GM12878 (cell line): ENCODE measurements at regions not wholly inside any gene's neighbourhood (a gene's known extent, or its start where the extent isn't known, plus 50 kb on each side); places are given as distances from the start of the nearest gene placed in this dataset.
"Not testable (repeated sequence)": the region's sequence is repeated elsewhere in the genome, so short reads cannot be mapped to it uniquely, and the experiment has no call there.

Experiments used
- CBFB ChIP-seq: IDR thresholded peaks from 2 replicates; pipeline ENCODE4 v1.6.1; 2016; ENCODE audit warnings: antibody characterized with exemption, low read depth
- CBX5 ChIP-seq: sonication (generic); IDR thresholded peaks from 2 replicates; pipeline ENCODE4 v1.6.1; 2016; ENCODE audit warnings: low read depth, moderate library complexity, mild to moderate bottlenecking, inconsistent platforms
- CEBPB ChIP-seq, 2 experiments: fragments of 150-350 bp in 1 of 2; IDR thresholded peaks; 2 replicates each; pipeline ENCODE4 v1.6.1; 2012 to 2014; ENCODE audit warnings: low read depth in 2 of 2, low read length in 2 of 2, borderline replicate concordance in 1 of 2, inconsistent platforms in 1 of 2
- CHD4 ChIP-seq: fragments of 200-600 bp; sonication (generic); IDR thresholded peaks from 2 replicates; pipeline ENCODE4 v1.6.1; 2016; ENCODE audit warnings: mild to moderate bottlenecking
- ETV6 ChIP-seq, 2 experiments: fragments of 450-650 bp in 1 of 2; IDR thresholded peaks in 1 of 2; conservative IDR thresholded peaks in 1 of 2; 2 replicates each; pipeline ENCODE4 v1.6.1; 2014; ENCODE audit warnings: antibody characterized with exemption in 1 of 2, borderline replicate concordance in 1 of 2, low read depth in 1 of 2, mild to moderate bottlenecking in 1 of 2, moderate library complexity in 1 of 2
- JUND ChIP-seq: IDR thresholded peaks from 2 replicates; pipeline ENCODE4 v1.6.1; 2012; ENCODE audit warnings: low read depth, mild to moderate bottlenecking, low read length, improper control_type of control experiment, moderate library complexity
- NFYB ChIP-seq: IDR thresholded peaks from 2 replicates; pipeline ENCODE4 v1.6.1; 2011; ENCODE audit warnings: low read depth, mild to moderate bottlenecking, low read length, improper control_type of control experiment, moderate library complexity; ENCODE audit not compliant: insufficient read depth
- NR2C2 ChIP-seq: IDR thresholded peaks from 2 replicates; pipeline ENCODE4 v1.6.1; 2011; ENCODE audit warnings: borderline replicate concordance, low read depth; ENCODE audit not compliant: control insufficient read depth, insufficient read length
- POLR2A ChIP-seq: IDR thresholded peaks from 2 replicates; pipeline ENCODE4 v1.6.1; 2011; ENCODE audit warnings: low read depth, mild to moderate bottlenecking, low read length
- POLR2AphosphoS5 ChIP-seq: IDR thresholded peaks from 2 replicates; pipeline ENCODE4 v1.6.1; 2011; ENCODE audit warnings: mild to moderate bottlenecking, low read length, inconsistent platforms
- ZNF24 ChIP-seq: fragments of 450-650 bp; IDR thresholded peaks from 2 replicates; pipeline ENCODE4 v1.6.1; 2017; ENCODE audit warnings: antibody characterized with exemption, mild to moderate bottlenecking
- TF ChIP-seq, protein P1 (sequence below), 3 experiments: IDR thresholded peaks in 2 of 3; conservative IDR thresholded peaks in 1 of 3; 2 replicates each; pipeline ENCODE4 v1.5.1; 2011; ENCODE audit warnings: low read depth in 3 of 3, low read length in 3 of 3, mild to moderate bottlenecking in 3 of 3, control low read depth in 2 of 3, moderate library complexity in 2 of 3, inconsistent platforms in 1 of 3, mixed read lengths in 1 of 3; ENCODE audit not compliant: control insufficient read depth in 2 of 3, insufficient read depth in 1 of 3; ENCODE audit errors: extremely low read depth in 1 of 3
- TF ChIP-seq, protein P2 (sequence below): IDR thresholded peaks from 2 replicates; pipeline ENCODE4 v1.6.1; 2011; ENCODE audit warnings: low read depth, mild to moderate bottlenecking, low read length, moderate library complexity, borderline replicate concordance; ENCODE audit errors: extremely low read depth
- TF ChIP-seq, protein P3 (sequence below): IDR thresholded peaks from 2 replicates; pipeline ENCODE4 v1.6.1; 2012; ENCODE audit warnings: low read length, inconsistent platforms

DNA sequence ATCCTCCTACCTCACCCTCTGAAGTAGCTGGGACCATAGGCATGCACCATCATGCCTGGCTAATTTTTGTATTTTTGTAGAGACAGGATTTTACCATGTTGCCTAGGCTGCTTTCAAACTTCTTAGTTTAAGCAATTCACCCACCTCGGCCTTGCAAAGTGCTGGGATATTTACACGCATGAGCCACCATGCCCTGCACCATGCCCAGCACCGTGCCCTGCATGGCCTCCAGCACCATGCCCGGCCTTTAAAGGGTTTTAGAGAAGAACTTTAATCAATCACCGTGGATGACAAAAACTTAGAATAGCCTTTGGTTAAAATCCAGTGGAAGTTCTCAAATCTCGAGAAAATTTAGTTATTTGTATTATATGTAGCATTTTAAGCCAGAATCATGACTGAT lies 3335.9 kb upstream of the OR11H1 start:
- TF ChIP-seq POLR2A; NR2C2; CHD4; CBX5; CBFB; POLR2AphosphoS5; ZNF24; JUND; ETV6 (conservative IDR thresholded peaks at IDR 0.05 in 1 of 2, IDR thresholded peaks at IDR 0.05 in 1 of 2; ENCODE audit: borderline replicate concordance in 1 of 2, low read depth in 1 of 2); CEBPB (IDR thresholded peaks at IDR 0.05; ENCODE audit: borderline replicate concordance in 1 of 2, low read depth in 2 of 2, low read length in 2 of 2); NFYB: not testable (repeated sequence)
- TF ChIP-seq, protein P1, sequence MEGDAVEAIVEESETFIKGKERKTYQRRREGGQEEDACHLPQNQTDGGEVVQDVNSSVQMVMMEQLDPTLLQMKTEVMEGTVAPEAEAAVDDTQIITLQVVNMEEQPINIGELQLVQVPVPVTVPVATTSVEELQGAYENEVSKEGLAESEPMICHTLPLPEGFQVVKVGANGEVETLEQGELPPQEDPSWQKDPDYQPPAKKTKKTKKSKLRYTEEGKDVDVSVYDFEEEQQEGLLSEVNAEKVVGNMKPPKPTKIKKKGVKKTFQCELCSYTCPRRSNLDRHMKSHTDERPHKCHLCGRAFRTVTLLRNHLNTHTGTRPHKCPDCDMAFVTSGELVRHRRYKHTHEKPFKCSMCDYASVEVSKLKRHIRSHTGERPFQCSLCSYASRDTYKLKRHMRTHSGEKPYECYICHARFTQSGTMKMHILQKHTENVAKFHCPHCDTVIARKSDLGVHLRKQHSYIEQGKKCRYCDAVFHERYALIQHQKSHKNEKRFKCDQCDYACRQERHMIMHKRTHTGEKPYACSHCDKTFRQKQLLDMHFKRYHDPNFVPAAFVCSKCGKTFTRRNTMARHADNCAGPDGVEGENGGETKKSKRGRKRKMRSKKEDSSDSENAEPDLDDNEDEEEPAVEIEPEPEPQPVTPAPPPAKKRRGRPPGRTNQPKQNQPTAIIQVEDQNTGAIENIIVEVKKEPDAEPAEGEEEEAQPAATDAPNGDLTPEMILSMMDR (IDR thresholded peaks at IDR 0.05 in 2 of 3, conservative IDR thresholded peaks at IDR 0.05 in 1 of 3; ENCODE audit: control insufficient read depth in 2 of 3, extremely low read depth in 1 of 3, insufficient read depth in 1 of 3, low read depth in 3 of 3, low read length in 3 of 3), result not testable (repeated sequence)
- TF ChIP-seq, protein P2, sequence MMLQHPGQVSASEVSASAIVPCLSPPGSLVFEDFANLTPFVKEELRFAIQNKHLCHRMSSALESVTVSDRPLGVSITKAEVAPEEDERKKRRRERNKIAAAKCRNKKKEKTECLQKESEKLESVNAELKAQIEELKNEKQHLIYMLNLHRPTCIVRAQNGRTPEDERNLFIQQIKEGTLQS, result not testable (repeated sequence)
- TF ChIP-seq, protein P3, sequence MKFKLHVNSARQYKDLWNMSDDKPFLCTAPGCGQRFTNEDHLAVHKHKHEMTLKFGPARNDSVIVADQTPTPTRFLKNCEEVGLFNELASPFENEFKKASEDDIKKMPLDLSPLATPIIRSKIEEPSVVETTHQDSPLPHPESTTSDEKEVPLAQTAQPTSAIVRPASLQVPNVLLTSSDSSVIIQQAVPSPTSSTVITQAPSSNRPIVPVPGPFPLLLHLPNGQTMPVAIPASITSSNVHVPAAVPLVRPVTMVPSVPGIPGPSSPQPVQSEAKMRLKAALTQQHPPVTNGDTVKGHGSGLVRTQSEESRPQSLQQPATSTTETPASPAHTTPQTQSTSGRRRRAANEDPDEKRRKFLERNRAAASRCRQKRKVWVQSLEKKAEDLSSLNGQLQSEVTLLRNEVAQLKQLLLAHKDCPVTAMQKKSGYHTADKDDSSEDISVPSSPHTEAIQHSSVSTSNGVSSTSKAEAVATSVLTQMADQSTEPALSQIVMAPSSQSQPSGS, result not testable (repeated sequence)
